GM12891 (cell line): ENCODE measurements at regions not wholly inside any gene's neighbourhood (a gene's known extent, or its start where the extent isn't known, plus 50 kb on each side); places are given as distances from the start of the nearest gene placed in this dataset.

Experiments used
- POLR2A ChIP-seq: IDR thresholded peaks from 2 replicates; pipeline ENCODE4 v1.6.1; 2011; ENCODE audit warnings: low read depth, low read length, control low read depth
- POLR2AphosphoS5 ChIP-seq: IDR thresholded peaks from 2 replicates; pipeline ENCODE4 v1.6.1; 2011; ENCODE audit warnings: low read depth, low read length, control low read depth
- POU2F2 ChIP-seq: IDR thresholded peaks from 2 replicates; pipeline ENCODE4 v1.6.1; 2011; ENCODE audit warnings: low read depth, mild to moderate bottlenecking, control low read depth, low read length, moderate library complexity
- SPI1 ChIP-seq: IDR thresholded peaks from 2 replicates; pipeline ENCODE4 v1.6.1; 2011; ENCODE audit warnings: low read depth, low read length, control low read depth
- TAF1 ChIP-seq: IDR thresholded peaks from 2 replicates; pipeline ENCODE4 v1.6.1; 2011; ENCODE audit warnings: low read depth, low read length, control low read depth

DNA sequence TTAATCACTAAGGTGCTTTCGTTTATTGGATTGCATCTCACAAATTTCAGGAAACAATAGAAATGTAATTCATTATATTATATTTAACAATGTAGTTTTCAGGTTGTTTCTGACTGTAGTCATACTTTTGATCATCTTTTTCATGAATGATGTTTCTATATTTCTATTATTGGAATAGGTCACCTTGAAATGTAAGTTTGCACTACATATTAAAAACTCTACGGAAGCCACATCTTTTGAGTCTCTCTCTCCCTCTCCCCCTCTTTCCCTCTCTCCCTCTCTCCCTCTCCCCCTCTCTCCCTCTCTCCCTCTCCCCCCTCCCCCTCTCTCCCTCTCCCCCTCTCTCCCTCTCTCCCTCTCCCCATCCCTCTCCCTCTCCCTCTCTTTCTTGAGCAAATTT is 131.3 kb upstream of the FBXL4 start:
- TF ChIP-seq TAF1 (no peak), POLR2A (no peak), POU2F2 (no peak), POLR2AphosphoS5 (no peak), SPI1 (no peak)
